ENCODE measurements at regions not wholly inside any gene's neighbourhood (a gene's known extent, or its start where the extent isn't known, plus 50 kb on each side); places are given as distances from the start of the nearest gene placed in this dataset.

- TF ChIP-seq POLR2A (IDR thresholded peaks at IDR 0.05), result no peak
- TF ChIP-seq, protein P1, sequence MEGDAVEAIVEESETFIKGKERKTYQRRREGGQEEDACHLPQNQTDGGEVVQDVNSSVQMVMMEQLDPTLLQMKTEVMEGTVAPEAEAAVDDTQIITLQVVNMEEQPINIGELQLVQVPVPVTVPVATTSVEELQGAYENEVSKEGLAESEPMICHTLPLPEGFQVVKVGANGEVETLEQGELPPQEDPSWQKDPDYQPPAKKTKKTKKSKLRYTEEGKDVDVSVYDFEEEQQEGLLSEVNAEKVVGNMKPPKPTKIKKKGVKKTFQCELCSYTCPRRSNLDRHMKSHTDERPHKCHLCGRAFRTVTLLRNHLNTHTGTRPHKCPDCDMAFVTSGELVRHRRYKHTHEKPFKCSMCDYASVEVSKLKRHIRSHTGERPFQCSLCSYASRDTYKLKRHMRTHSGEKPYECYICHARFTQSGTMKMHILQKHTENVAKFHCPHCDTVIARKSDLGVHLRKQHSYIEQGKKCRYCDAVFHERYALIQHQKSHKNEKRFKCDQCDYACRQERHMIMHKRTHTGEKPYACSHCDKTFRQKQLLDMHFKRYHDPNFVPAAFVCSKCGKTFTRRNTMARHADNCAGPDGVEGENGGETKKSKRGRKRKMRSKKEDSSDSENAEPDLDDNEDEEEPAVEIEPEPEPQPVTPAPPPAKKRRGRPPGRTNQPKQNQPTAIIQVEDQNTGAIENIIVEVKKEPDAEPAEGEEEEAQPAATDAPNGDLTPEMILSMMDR (IDR thresholded peaks at IDR 0.05 in 8 of 11, conservative IDR thresholded peaks at IDR 0.05 in 3 of 11), result no peak
Observed at GRCh38 chrY:8794561-8794960, 542.7 kb upstream of the TSPY4 start.

Measured in spleen (tissue), 7 donors.